Breast epithelium (tissue), 3 donors: ENCODE measurements at regions not wholly inside any gene's neighbourhood (a gene's known extent, or its start where the extent isn't known, plus 50 kb on each side); places are given as distances from the start of the nearest gene placed in this dataset.

Experiments used
- POLR2A ChIP-seq: fragments of 450-650 bp; IDR thresholded peaks from one replicate; pipeline ENCODE4 v1.6.1; 2016; ENCODE audit warnings: antibody characterized with exemption, mild to moderate bottlenecking, moderate library complexity
- POLR2AphosphoS5 ChIP-seq, 3 donors: sonication (generic); formaldehyde crosslinking; IDR thresholded peaks; one replicate each; pipeline ENCODE4 v1.6.1; 2017; ENCODE audit warnings: antibody characterized with exemption in 3 of 3
- TF ChIP-seq, protein P1 (sequence below), 3 donors: fragments of 450-650 bp; IDR thresholded peaks; one replicate each; pipeline ENCODE4 v1.5.1; 2016 to 2017; ENCODE audit warnings: antibody characterized with exemption in 3 of 3, mild to moderate bottlenecking in 3 of 3, moderate library complexity in 3 of 3

GRCh38 chr11:25961539-25961938 lies 370.4 kb upstream of the ANO3 start:
- no peak for TF ChIP-seq POLR2A
- no peak for TF ChIP-seq POLR2AphosphoS5 (IDR thresholded peaks at IDR 0.05)
- TF ChIP-seq, protein P1, sequence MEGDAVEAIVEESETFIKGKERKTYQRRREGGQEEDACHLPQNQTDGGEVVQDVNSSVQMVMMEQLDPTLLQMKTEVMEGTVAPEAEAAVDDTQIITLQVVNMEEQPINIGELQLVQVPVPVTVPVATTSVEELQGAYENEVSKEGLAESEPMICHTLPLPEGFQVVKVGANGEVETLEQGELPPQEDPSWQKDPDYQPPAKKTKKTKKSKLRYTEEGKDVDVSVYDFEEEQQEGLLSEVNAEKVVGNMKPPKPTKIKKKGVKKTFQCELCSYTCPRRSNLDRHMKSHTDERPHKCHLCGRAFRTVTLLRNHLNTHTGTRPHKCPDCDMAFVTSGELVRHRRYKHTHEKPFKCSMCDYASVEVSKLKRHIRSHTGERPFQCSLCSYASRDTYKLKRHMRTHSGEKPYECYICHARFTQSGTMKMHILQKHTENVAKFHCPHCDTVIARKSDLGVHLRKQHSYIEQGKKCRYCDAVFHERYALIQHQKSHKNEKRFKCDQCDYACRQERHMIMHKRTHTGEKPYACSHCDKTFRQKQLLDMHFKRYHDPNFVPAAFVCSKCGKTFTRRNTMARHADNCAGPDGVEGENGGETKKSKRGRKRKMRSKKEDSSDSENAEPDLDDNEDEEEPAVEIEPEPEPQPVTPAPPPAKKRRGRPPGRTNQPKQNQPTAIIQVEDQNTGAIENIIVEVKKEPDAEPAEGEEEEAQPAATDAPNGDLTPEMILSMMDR (IDR thresholded peaks at IDR 0.05): no peak
